Hematopoietic multipotent progenitor cell treated with erythropoietin and hydrocortisone succinate and interleukin-3 and kit ligand, for 6 days (in vitro differentiated cells): ENCODE measurements at regions not wholly inside any gene's neighbourhood (a gene's known extent, or its start where the extent isn't known, plus 50 kb on each side); places are given as distances from the start of the nearest gene placed in this dataset.
"Not testable (repeated sequence)": the region's sequence is repeated elsewhere in the genome, so short reads cannot be mapped to it uniquely, and the experiment has no call there.

ENCODE experiments used
- DNase-seq: peaks from one replicate; pipeline ENCODE4 v3.0.0-alpha.2; 2015

- no peak for DNase-seq
These were observed 51.5 kb upstream of the GRM3 start for GRCh38 chr7:86592185-86592584.

DNA sequence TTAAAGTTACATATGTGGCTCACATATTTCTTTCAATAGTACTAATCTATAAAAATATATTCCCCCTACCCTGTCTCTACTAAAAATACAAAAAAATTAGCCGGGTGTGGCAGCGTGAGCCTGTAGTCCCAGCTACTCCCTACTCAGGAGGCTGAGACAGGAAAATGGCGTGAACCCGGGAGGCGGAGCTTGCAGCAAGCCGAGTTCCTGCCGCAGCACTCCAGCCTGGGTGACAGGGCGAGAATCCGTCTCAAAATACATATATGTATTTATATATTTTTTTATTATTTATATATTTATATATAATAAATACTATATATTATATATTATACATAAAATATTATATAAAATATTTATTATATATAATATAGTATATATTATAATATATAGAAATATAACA, 69.7 kb upstream of the GRM3 start:
- DNase-seq = no peak

DNA sequence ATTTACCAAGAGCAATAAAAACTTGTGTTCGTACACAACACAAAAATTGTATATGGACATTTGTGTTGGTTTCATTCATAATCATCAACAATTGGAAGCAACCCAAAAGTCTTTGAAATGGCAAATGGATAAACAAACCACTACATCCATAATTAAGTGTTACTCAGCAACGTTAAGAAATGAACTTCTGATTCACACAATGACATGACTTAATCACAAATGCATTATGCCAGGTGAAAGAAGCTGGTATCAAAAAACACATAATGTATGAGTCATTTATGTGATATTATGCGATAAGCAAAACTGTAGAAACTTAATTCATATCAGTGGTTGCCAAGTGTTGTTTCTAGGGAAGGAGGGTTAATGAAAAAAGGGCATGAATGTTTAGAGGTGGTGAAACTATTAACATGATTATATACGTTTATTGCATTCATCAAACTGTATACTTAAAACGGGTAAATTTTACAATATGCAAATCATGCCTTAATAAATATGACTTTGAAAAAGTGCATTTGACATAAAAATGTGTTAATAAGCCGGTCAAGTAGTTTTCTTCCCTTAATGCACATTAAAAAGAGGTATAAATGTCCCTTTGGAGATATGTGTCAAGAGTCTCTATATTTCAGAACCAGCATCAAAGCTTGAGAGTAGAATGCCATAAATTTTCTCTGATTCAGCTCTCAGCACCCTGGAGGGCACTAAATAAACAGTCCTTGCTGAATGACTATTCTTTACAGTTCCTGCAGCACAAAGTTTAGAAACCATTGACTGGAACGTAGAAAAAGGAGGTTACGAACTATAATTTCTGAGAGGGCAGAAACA, 84.8 kb upstream of the GRM3 start:
- no peak for DNase-seq

DNA sequence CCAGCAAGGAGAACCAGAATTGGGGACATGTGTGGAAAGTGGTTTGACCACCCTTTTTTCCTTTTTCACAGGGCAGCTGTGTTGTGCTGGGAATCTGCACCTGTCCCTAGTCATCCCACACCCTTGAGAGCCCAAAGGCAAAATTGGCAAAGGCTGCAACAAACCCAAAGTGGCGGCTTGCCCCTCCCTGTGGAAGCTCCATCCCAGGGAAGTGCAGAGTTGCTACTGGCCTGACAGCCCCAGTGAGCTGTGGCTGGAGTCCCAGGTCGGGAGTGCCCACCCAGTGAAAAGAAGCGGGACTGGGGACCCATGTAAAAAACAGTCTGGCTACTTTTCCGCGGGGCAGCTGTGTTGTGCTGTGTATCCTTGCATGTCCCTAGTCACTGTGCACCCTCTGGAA, 109.1 kb upstream of the GRM3 start:
- DNase-seq = no peak

GRCh38 chr7:86504229-86504628, 139.5 kb upstream of the GRM3 start:
- DNase-seq = no peak

DNA sequence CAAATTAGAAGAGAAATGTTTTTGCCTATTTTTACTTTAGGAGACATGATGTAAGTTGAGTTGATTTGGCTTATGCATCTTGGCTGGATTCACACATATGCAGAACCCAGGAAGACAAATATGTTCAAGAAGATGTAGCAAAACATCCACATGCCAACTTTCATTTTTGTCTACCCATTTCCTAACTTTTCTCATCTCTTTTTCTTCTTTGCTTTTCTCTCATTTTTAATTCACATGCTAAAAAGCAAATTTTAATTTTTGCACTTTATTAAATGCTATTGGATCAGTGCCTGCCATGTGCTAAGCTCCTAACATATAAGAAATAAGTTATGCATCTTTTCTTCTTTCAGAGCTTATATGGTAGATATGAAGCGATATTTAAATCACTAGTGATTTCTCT, 143.7 kb upstream of the GRM3 start:
- DNase-seq = no peak

- DNase-seq = no peak
These were observed 157.9 kb upstream of the GRM3 start for GRCh38 chr7:86485827-86486226.

GRCh38 chr7:86479144-86479543, 164.6 kb upstream of the GRM3 start:
- DNase-seq = no peak

DNA sequence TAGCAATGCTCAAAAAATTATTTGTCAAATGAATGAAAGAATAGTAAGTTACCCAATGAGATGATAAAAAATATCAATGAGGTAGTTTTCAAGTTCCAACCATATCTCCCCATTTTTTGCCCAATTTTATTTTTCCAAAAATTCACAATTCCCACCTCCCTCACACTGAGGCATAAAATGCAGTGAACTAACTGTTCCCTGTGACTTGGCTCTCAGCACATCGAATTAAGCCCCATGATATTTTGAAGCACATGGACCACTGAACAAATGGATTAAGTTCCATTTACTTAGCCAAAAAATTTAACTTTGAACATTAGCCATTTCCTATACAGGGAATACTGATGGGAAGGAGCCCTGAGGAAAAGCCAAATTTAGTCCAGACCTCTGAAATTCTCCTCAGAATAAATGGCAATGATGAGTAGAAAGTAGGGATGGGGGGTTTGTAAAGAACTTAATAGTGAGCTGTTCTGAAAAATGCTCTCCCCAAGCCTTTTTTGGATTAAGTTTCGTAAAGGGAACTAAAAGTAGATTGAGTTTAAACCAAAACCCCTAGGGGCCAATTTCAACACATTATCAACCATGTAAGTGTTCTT, 166.3 kb upstream of the GRM3 start:
- no peak for DNase-seq

DNA sequence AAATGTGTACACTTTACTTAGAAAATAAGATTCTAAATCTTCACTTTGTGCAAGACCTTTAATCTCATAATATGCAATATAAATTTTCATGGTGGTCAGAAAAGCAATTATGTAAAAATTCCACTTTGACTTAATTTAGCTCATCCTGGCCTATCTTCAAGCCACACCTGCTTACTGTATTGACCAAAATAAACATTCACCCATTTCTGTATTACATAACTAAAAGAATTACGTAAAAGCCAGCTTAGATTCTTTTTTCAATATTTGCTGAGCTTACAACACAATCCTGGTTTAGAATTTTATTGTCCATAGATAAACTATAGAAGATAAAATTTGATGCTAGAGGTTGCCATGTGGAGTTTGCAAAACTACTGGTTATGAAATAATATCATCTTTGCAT, 172.9 kb upstream of the GRM3 start:
- no peak for DNase-seq

- DNase-seq = peak; percentile 91
These were observed 173.9 kb upstream of the GRM3 start for GRCh38 chr7:86469680-86470295.

DNA sequence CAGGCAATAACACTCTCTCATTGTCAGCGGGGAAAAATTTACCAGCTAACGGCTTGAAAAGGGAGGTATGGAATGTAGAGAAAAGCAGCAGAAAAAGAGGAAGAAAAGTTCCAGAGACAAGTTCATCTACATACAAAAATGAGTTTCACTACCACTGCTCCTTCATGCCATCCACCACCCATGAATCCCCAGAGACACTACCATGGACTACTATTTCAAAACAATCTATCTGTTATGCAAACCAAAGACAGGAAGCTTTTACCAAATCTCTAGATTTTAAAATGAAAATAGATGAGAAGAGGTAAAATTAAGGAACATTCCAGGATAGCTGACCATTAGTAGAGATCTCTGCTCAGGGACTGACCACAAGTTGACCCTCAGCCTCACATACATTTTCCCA, 189.0 kb upstream of the GRM3 start:
- DNase-seq = no peak

DNA sequence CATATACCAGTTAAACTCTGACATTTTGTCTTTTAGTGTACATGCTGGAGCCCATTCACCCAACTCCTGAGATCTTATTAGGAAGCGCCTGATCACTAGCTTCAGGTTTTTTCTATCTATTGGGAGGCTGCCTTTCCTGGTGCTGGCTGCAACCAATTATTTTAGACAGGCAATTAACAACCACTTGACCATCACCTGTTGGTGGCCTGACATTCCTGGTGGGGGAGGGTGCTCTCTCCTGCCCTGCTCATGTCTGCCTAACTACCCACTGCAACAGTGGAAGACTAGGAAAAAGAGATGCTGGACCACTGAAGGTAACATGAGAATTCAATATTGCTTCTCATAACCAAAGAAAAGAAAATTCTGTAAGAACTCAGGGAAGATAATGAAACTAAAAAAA, 190.3 kb upstream of the GRM3 start:
- no peak for DNase-seq

DNA sequence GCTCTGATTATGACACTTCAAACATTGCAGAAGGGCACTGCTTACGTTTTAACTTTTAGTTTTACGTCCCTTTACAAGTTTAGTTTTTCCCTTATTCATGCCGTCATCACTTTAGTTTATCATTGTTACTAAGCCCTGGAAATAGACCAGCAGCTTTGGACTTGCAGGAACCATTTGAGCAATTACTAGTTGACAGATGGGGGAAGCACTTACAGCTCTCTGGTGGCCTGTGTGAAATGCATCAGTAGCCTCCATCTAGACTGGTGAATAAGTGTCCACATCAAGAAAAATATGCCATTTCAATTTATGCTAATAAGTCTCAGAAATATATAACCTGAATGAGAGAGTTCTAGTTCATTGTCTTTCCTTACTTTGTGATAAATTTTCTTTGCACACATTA, 194.9 kb upstream of the GRM3 start:
- no peak for DNase-seq

DNA sequence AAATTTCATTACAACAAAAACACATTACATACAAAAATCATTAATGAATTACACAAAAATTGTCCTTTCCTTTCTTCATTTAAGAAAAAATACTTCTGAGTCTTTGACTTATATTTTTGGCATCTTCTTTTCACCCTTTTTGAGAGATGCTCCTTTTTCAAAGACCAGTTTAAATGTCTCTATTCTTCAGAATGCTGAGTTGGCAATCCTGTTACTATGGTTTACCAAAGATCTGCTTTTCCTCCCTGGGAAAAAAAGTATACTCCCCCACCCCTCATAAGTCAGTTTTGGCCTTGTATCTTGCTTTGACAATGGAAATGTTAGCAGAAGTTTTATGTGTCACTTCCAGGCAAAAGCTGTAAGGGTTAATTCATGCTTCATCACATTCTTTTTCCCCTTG, 198.4 kb upstream of the GRM3 start:
- no peak for DNase-seq

GRCh38 chr7:86444245-86444644, 199.5 kb upstream of the GRM3 start:
- DNase-seq = no peak

- DNase-seq = not testable (repeated sequence)
These were observed 203.3 kb upstream of the GRM3 start for GRCh38 chr7:86440420-86440819.

DNA sequence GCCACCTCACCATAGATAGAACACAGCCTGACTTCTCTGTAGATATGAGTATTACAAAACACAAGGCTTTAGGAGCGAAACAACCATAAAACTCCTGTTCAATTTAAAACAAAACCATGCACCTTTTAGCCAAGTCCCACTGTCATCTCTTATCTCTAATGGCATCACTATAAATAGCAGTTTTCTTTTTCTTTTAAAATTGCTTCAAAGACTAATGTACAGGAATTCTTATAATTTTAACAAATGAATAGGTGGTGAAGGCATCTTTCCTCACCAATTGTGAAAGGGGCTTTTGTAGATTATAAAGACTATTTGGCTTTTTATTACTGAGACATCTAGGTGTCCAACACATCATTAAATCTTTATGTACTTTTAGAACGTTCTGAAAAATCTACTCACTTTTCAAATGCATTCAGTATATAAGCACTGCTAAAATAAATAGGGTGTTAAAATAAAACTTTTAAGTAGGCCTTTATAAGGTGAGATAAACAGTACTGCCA, 205.7 kb upstream of the GRM3 start:
- no peak for DNase-seq

- DNase-seq = no peak
These were observed 211.9 kb upstream of the GRM3 start for GRCh38 chr7:86431761-86432160.

GRCh38 chr7:86411814-86412213, 231.9 kb upstream of the GRM3 start:
- no peak for DNase-seq

GRCh38 chr7:86407291-86407690, 236.4 kb upstream of the GRM3 start:
- DNase-seq = no peak

DNA sequence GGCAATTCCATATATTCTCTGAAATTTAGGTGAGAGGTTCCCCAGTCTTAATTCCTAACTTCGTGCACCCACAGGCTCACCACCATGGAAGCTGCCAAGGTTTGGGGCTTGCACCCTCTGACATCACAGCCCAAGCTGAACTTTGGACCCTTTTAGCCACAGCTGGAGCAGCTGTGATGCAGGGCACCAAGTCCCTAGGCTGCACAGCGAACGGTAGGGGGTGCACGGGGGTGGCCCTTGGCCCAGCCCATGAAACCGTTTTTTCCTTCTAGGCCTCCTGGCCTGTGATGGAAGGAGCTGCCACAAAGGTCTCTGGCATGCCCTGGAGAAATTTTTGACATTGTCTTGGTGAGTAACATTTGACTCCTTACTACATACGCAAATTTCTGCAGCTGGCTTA, 251.9 kb upstream of the GRM3 start:
- no peak for DNase-seq

- not testable (repeated sequence) for DNase-seq
These were observed 268.1 kb upstream of the GRM3 start for GRCh38 chr7:86375602-86376001.

GRCh38 chr7:86372262-86372661, 271.4 kb upstream of the GRM3 start:
- no peak for DNase-seq
